ENCODE measurements at regions not wholly inside any gene's neighbourhood (a gene's known extent, or its start where the extent isn't known, plus 50 kb on each side); places are given as distances from the start of the nearest gene placed in this dataset.

GRCh38 chr3:88220126-88220525 lies 70.4 kb downstream of the C3orf38 start:
- no peak for DNase-seq
- no peak for TF ChIP-seq CTCF (IDR thresholded peaks at IDR 0.05; ENCODE audit: borderline replicate concordance, extremely low read depth, insufficient read depth)
- Histone ChIP-seq H3K9me3 (ENCODE audit: control insufficient read depth in 2 of 3, insufficient read depth in 1 of 3, low read length in 3 of 3) (no peaks in the 10 kb centered on the region), H3K27ac (ENCODE audit: low read depth in 2 of 2, low read length in 2 of 2) (no peak overlapping the region), H3K4me1 (ENCODE audit: control insufficient read depth in 2 of 3, insufficient read depth in 2 of 3, low read depth in 1 of 3, low read length in 3 of 3) (no peaks in the 10 kb centered on the region), H3K36me3 (ENCODE audit: control insufficient read depth in 2 of 3, insufficient read depth in 3 of 3, low read length in 3 of 3) (no peaks in the 10 kb centered on the region), H3K9ac (ENCODE audit: low read length in 3 of 3) (no peak overlapping the region), H3K27me3 (ENCODE audit: control insufficient read depth, insufficient read depth, low read length) (no peaks in the 10 kb centered on the region), H3K4me3 (ENCODE audit: low read length in 3 of 3) (no peak overlapping the region)
- intact Hi-C loops (cut with DNase I): no loop called here
- no peak for FAIRE-seq

- FAIRE-seq: no peak
- TF ChIP-seq CTCF (IDR thresholded peaks at IDR 0.05; ENCODE audit: borderline replicate concordance, extremely low read depth, insufficient read depth): no peak
- no peaks in the 10 kb centered on the region for H3K4me1 ChIP-seq (ENCODE audit: control insufficient read depth in 2 of 3, insufficient read depth in 2 of 3, low read depth in 1 of 3, low read length in 3 of 3)
- no peak for DNase-seq
- H3K9me3 ChIP-seq (ENCODE audit: control insufficient read depth in 2 of 3, insufficient read depth in 1 of 3, low read length in 3 of 3): no peaks in the 10 kb centered on the region
- H3K27me3 ChIP-seq (ENCODE audit: control insufficient read depth, insufficient read depth, low read length): no peaks in the 10 kb centered on the region
- no peak overlapping the region for H3K9ac ChIP-seq (ENCODE audit: low read length in 3 of 3)
- H3K4me3 ChIP-seq (ENCODE audit: low read length in 3 of 3): no peak overlapping the region
- H3K27ac ChIP-seq (ENCODE audit: low read depth in 2 of 2, low read length in 2 of 2): no peak overlapping the region
- intact Hi-C loops (cut with DNase I): no loop called here
- H3K36me3 ChIP-seq (ENCODE audit: control insufficient read depth in 2 of 3, insufficient read depth in 3 of 3, low read length in 3 of 3): no peaks in the 10 kb centered on the region
Observed at GRCh38 chr3:88221726-88222125, 72.0 kb downstream of the C3orf38 start.

GRCh38 chr3:88222343-88222742 lies 72.6 kb downstream of the C3orf38 start:
- intact Hi-C loops (cut with DNase I): no loop called here
- H3K36me3 ChIP-seq (ENCODE audit: control insufficient read depth in 2 of 3, insufficient read depth in 3 of 3, low read length in 3 of 3): no peaks in the 10 kb centered on the region

More at GRCh38 chr3:88222343-88222742, 72.6 kb downstream of the C3orf38 start:
- Histone ChIP-seq H3K9me3 (ENCODE audit: control insufficient read depth in 2 of 3, insufficient read depth in 1 of 3, low read length in 3 of 3) (no peaks in the 10 kb centered on the region), H3K4me3 (ENCODE audit: low read length in 3 of 3) (no peak overlapping the region), H3K27ac (ENCODE audit: low read depth in 2 of 2, low read length in 2 of 2) (no peak overlapping the region), H3K4me1 (ENCODE audit: control insufficient read depth in 2 of 3, insufficient read depth in 2 of 3, low read depth in 1 of 3, low read length in 3 of 3) (no peaks in the 10 kb centered on the region), H3K9ac (ENCODE audit: low read length in 3 of 3) (no peak overlapping the region), H3K27me3 (ENCODE audit: control insufficient read depth, insufficient read depth, low read length) (no peaks in the 10 kb centered on the region)
- TF ChIP-seq CTCF (IDR thresholded peaks at IDR 0.05; ENCODE audit: borderline replicate concordance, extremely low read depth, insufficient read depth): no peak
- DNase-seq (no peak), FAIRE-seq (no peak)
